Right ventricle myocardium inferior (tissue), 1 donor: ENCODE measurements at regions not wholly inside any gene's neighbourhood (a gene's known extent, or its start where the extent isn't known, plus 50 kb on each side); places are given as distances from the start of the nearest gene placed in this dataset.

Experiments
- ATAC-seq: fragments of 200-7000 bp; cut with Tn5 transposase; one replicate; pipeline ENCODE4 v1.9.1; 2020; ENCODE audit warnings: mild to moderate bottlenecking, moderate library complexity
- DNase-seq: peaks from one replicate; pipeline ENCODE4 v3.0.0; 2021; ENCODE audit errors: missing footprints
- intact Hi-C: fragments of 100-400 bp; cut with DNase I; formaldehyde crosslinking; loops from one replicate; pipeline ENCODE4 v1.11.0; 2022
- donor health status: DM: no; HTN: yes; CAD: no; lungs with severe emphysema.

- ATAC-seq = no peak
- intact Hi-C loops = no loop called here
- DNase-seq = no peak
These were observed 105.9 kb upstream of the BDNF start for GRCh38 chr11:27806122-27806521.

DNA sequence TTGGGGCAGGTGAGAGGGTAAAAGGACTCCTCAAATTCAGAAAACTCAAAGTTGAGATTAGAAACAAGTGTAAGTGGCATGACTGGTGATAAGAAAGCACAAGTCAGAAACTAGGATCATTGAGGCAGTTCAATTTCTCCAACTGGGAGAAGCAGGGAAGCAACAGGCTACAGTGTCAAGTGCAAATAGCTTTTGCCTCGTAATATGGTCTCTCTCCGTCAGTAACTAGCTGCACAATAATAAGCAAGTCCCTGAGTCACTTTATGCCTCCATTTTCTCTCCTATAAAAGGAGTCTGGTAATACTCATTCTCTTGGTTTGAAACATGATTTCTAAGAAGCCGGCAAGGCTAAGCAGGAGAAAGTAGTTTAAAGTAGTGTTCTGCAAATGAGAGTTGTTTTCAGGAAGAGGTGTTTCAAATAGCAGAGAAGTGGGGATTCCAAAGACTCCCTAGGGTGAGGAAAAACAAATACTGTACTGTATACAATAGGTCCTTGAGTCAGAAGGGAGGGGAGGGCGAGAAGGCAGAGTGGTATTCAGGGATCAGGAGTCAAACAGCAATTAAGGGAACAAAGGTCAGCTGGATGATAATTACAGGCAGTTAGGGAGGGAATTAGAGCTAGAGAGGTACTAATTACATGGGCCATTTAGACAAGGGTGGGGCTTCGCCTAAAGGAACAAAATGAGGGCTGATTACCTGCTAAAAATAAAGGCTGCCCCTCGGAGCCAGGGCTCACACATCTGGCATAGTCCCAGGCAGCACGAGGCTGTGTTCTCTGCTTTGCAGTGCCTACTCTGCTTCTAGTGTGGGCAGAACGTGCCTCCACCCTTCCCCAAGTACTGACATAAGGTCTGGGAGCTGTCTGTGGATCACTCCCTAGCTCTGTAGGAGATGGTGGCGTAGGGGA, 96.0 kb upstream of the BDNF start:
- DNase-seq (no peak), ATAC-seq (no peak)
- intact Hi-C loops = no loop called here

- intact Hi-C loops = no loop called here
- ATAC-seq = no peak
- no peak for DNase-seq
These were observed 86.6 kb upstream of the BDNF start for GRCh38 chr11:27786864-27787263.

GRCh38 chr11:27786331-27786730, 86.1 kb upstream of the BDNF start:
- intact Hi-C loops = no loop called here
- ATAC-seq (no peak), DNase-seq (no peak)

DNA sequence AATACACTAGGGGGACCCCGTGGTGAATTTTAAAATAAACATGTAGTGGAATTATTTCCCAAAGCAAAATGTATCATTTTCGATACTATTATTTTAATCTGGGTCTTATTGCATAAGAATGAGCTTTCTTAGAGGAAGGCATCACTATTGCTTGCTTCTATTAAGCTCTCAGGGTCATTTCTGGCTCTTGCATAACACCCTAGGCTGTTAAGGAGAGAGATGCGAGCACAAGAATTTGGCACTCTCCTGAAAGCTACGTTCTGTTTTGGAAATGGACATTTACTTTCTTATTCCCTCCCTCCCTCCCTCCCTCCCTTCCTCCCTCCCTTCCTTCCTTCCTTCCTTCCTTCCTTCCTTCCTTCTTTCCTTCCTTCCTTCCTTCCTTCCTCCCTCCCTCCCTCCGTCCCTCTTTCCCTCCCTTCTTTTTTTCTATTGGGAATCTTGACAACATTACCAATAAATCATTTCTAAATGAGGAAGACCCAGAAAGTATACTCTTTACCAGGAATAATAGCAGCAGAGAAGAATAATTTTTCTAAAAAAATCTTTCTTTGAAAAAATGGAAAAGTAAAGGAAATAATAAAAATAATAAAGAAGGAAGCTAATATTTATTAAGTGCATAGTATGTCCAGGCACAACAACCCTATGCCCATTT, 83.6 kb upstream of the BDNF start:
- no peak for DNase-seq
- ATAC-seq = no peak
- intact Hi-C loops = no loop called here

DNA sequence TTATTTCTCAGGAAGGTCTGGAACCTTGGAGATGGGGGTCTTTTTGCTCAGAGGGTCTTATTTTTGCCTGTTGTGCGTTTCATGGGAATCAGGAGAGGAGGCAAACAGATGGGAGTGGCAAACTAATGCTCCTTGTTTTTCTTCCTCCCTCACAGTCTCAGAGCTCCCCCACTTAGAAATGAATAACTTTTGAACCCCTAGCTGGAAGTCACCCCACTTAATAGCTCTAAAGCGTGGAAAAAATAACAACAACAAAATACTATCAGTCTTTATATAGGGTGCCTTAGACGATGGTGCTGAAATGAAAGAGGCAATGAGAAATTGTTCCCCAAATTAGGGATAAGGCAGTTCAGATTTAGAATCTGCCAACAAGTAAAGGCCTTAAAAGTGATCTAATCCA, 76.8 kb upstream of the BDNF start:
- intact Hi-C loops = no loop called here
- ATAC-seq (no peak), DNase-seq (no peak)

- DNase-seq = no peak
- intact Hi-C loops = no loop called here
- ATAC-seq = no peak
These were observed 73.6 kb upstream of the BDNF start for GRCh38 chr11:27773884-27774283.

DNA sequence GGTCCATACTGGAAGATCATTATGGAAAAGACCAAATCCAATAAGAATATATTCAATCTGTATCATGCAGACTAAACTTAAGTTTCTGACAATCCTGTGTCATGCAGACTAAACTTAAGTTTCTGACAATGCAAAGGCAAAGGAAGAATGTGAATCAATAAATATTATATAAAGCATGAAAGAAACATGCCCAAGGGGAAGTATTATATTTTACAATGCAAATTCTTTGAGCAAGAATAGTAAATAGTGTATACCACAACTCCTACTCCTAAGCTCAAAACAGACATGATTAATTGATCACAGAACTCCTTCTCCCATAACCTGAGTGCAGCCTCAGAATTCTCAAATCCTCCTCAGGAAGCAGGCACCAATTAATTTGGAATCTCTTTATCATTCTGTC, 71.3 kb upstream of the BDNF start:
- DNase-seq = no peak
- intact Hi-C loops = no loop called here
- no peak for ATAC-seq

- intact Hi-C loops = no loop called here
- DNase-seq = no peak
- ATAC-seq = no peak
These were observed 70.3 kb upstream of the BDNF start for GRCh38 chr11:27770576-27770975.

DNA sequence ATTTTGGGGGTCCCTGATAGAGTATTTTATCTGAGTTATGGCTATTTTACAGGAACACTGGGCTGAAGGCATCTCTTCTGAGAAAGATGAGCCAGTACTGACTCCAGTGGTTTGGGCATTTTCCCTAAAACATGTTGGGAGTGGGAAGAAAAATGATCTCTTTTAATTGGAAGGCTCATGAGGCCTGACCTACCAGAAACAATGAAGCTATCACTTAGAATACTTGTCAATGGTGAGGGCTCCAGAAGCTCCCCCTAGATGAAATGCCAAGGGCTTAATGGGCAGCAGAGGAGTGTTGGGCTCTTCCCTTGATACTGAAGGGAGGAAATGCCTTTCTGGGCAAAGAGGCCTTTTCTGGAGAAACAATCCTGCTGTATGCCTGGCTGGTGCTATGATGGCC, 63.5 kb upstream of the BDNF start:
- DNase-seq (no peak), ATAC-seq (no peak)
- intact Hi-C loops = no loop called here

- ATAC-seq = no peak
- intact Hi-C loops = no loop called here
- no peak for DNase-seq
These were observed 61.1 kb upstream of the BDNF start for GRCh38 chr11:27761356-27761755.

DNA sequence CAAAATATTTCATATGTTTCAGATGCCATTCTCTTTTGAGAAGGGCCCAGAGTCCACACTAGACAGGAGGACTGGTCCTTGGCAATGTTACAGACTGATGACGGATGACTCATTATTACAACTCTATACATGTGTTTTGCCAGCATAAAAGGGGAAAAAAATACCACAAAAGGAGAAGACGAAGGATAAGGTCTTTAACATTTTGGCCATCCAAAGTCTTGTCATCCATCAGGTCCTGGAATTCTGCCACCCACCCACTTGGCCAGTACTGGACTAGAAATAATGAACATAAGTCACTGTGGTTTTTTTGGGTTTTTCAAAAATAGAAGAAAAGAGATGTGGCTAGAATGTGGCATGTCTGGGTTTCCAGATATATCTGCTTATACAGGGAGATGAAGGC, 57.7 kb upstream of the BDNF start:
- no peak for ATAC-seq
- DNase-seq = no peak
- intact Hi-C loops = no loop called here

DNA sequence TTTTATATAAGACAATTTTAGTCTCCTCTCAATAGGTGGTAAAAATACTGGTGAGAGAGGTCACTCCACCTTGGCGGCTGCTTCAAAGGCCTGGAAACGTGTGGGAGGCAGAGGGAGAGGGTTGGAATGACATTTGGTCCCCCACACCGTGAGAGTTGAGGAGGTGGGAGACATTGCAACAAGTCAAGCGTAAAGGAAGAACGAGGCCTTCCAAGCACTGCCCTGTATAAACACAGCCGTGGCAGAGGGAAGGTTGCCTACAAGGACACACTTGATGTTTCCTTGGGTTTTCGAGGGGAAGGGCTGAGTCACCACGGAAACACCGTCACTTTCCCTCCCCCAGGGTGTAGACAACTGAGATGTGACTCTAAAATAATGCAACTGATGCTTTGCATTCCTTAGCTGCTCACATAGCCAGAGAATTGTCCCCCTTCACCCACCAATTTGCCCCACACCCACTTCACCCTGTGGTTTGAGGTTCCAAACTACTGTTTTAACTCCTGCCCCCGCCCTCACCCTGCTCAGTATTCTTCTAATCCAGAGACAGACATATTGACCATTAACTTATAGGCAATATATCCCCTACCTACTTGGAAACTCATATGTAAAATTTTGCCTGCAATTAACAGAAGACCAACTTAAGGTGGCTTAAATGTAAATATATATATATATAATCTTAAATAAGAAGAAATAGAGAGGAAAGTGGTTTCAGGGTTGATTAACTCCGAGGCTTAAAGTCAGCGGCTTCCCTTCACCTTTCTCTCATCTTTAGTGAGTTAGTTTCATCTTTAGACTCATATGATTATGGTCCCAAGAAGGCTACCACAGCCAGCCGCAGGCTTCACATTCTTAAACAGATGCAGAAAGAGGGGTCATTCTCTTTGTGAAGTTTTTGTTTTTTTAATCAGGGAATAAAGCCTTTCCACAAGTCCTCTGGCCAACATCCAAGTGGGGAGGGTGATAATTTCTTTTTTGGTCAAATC, 54.1 kb upstream of the BDNF start:
- ATAC-seq = no peak
- intact Hi-C loops = no loop called here
- DNase-seq = no peak
